SHP77 treated with DMSO at 0.1 percent for 48 hours (cell line): ENCODE measurements at regions not wholly inside any gene's neighbourhood (a gene's known extent, or its start where the extent isn't known, plus 50 kb on each side); places are given as distances from the start of the nearest gene placed in this dataset.
"Not testable (repeated sequence)": the region's sequence is repeated elsewhere in the genome, so short reads cannot be mapped to it uniquely, and the experiment has no call there.

Experiments used
- DNase-seq: peaks from one replicate; lab custom pipeline; 2025; lab: John Stamatoyannopoulos, UW

- DNase-seq = no peak
Observed at GRCh38 chr7:9711259-9711918, 1262.3 kb upstream of the PHF14 start.

DNA sequence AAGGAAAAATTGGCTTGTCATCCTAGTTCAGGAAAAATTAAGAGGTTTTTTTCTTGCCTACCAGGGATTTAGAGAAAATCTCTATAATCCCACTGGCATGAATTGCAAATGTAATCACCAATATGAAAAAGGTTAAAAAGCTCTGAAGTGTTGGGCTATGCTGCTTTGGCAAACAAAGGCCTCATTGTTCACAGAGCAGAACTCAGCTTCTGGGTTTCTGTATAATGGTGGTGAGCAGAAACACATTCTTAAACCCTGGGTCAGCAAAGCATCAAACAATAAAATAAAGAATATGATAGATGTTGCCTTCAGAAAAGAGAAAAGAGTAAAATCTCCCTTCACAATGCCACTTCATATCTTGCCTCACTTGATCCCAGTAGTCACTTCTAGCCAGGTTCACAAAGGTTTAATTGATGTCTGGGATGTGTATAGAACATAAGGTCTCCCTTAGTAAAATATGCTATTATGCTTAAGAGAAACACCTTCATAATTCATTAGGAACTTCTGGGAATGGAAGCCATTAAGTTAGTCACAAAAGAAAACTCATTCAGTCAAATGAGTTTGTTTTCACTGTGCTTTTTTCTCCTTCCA, 1255.5 kb upstream of the PHF14 start:
- no peak for DNase-seq

DNA sequence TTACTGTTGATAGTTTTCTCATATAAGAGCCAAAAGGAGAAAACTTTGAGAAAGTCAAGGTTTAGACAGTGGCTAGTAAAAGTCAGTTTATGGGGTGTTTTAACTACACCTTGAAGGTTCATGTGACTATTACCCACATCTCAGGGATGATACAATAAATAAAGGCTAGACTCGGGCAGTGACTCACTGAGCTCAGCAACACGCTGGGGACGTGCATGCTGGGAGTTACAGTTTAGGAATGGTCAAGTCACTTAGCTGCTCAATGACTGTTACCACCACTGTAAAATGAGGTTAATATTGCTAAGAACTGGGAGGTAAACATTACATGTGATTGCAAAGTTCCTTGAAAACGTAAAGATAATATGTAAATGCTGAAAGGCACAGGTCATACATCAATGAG, 1254.4 kb upstream of the PHF14 start:
- no peak for DNase-seq

- DNase-seq = no peak
Observed at GRCh38 chr7:9719721-9720120, 1254.0 kb upstream of the PHF14 start.

DNA sequence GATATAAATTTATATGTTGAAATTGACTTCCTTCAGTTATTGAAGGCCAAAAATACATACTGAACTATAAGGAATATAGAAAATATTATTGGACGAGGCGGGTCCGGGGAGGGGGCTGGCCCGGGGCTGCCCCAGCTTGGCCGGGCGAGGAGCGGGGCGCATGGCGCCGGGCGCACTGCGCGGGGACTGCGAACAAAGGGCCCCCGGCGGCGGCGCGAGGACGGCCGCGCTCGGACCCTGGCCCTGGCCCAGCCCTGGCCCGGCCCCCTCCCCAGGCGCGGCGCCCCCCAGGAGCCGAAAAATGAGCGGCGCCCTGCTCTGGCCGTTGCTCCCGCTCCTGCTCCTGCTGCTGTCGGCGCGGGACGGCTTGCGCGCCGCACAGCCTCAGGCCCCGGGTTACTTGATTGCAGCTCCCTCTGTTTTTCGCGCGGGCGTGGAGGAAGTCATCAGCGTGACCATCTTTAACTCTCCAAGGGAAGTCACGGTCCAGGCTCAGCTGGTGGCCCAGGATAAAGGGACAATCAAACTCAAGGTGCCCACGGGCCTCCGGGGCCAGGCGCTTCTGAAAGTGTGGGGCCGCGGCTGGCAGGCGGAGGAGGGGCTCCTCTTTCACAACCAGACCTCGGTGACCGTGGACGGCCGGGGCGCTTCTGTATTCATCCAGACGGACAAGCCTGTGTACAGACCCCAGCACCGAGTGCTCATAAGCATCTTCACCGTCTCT, 1247.6 kb upstream of the PHF14 start:
- DNase-seq = not testable (repeated sequence)

GRCh38 chr7:9726811-9727210, 1246.9 kb upstream of the PHF14 start:
- DNase-seq = not testable (repeated sequence)

- not testable (repeated sequence) for DNase-seq
Observed at GRCh38 chr7:9727467-9727869, 1246.2 kb upstream of the PHF14 start.

DNA sequence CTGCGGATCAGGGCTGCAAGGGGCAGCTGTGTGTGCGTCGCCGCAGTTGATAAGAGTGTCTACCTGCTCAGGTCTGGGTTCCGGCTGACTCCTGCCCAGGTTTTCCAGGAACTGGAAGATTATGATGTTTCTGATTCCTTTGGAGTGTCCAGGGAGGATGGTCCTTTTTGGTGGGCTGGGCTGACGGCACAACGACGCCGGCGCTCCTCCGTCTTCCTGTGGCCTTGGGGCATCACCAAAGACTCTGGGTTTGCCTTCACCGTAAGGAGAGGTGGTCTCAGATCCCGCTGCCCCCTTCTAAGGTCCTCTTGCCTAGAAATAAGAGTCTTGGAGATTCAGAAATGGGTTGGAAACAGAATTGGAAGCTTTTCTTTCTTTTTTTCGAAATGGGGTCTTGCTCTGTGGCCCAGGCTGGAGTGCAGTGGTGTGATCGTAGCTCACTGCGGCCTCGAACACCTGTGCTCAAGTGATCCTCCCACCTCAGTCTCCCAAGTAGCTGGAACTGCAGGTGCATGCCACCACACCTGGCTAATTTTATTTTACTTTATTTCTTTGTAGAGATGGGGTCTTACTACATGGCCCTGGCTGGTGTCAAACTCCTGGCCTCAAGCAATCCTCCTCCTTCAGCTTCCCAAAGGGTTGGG, 1245.5 kb upstream of the PHF14 start:
- DNase-seq = not testable (repeated sequence)

DNA sequence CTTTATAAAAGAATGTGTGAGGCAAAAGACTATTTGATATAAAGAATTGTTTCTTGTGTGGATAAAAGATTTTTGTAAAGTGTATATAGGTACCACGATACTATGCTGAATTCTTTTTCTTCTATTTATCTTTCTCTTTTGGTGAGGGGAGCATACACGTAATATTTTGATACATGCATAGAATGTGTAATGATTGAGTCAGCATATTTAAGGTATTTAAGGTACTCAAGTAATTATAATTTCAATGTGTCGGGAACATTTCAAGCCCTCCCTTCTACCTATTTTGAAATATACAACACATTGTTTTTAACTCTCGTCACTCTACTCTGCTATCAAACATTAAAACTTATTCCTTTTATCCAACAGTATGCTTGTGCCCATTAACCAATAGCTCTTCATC, 1221.6 kb upstream of the PHF14 start:
- DNase-seq = no peak

- no peak for DNase-seq
Observed at GRCh38 chr7:9761224-9761623, 1212.4 kb upstream of the PHF14 start.

GRCh38 chr7:9776900-9777299, 1196.8 kb upstream of the PHF14 start:
- no peak for DNase-seq

GRCh38 chr7:9778367-9778766, 1195.3 kb upstream of the PHF14 start:
- no peak for DNase-seq

- DNase-seq = no peak
Observed at GRCh38 chr7:9781710-9782109, 1192.0 kb upstream of the PHF14 start.

GRCh38 chr7:9782275-9782674, 1191.4 kb upstream of the PHF14 start:
- no peak for DNase-seq

DNA sequence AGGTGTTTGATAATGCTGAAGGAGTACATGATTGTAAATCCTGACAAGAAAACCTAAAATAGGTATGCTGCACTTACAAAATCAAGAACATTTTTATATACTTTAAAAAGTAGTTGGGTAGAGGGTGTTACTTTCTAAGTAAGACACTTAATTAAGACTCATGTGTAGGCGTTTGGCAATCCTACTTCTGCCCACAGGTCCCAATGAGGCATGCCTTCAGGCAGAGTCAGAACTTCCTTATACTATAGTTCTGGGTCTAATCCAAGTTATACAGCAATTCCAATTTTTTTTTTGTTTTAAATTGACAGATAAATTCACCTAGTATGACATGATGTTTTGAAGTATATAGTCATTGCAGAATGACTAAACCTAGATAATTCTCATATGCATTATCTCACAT, 1188.5 kb upstream of the PHF14 start:
- DNase-seq = no peak

GRCh38 chr7:9796241-9796640, 1177.4 kb upstream of the PHF14 start:
- no peak for DNase-seq

DNA sequence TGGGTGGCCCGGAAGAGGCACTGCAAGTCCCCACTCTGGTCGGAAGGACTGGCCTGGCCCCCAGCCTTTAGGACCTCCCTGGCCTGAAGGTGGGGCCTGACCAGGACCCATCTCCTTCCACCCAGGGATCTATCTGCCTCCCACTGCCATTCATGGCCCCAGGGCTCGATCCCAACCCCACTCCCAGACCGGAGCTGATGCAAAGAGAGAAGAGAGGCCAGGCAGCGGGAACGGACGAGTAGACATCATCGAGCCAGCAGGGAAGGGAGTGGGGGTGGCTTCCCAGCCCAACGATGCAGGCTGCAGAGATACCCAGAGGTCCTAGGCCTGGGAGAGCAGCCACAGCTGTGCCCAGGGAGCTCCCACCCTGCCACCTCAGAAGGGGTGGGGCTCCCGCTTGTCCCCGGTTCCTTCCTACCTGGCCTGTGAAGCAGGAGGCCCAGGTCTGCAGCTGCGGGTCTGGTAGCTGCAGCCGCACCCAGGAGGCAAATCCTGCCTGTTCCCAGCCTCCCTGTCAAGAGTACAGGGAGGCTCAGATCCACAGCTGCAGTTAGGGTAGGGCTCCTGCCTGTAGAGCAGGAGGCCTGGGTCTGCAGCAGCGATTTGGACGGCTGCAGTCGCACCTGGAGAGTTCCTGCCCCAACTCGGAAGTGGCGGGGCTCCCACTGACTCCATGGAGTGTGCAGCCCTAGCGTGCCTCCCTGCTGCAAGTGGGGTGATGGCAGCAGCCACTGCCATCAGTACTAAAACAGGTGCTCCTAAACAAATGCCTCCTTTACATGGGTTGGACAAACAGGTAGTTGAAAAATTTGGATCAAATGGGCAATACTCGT, 1151.0 kb upstream of the PHF14 start:
- DNase-seq = no peak

- no peak for DNase-seq
Observed at GRCh38 chr7:9835199-9835598, 1138.5 kb upstream of the PHF14 start.

DNA sequence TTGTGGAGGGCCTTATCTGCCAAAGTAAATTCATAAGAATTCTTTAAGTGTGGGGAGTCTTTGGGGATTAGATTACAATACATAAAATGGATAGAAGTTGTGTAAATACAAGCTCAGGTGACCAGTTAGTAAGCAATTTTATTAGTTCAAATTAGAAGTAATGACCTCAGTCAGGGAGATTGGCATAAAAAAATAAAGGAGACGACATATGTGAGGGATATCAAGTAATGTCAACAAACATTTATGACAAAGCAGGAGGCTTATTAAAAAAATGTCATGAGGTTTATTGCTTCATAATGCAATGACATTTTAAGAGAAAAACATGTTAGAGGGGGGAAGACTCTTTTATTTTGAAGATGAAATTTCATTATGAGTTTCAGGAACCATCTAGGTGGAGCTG, 1137.0 kb upstream of the PHF14 start:
- DNase-seq = no peak

DNA sequence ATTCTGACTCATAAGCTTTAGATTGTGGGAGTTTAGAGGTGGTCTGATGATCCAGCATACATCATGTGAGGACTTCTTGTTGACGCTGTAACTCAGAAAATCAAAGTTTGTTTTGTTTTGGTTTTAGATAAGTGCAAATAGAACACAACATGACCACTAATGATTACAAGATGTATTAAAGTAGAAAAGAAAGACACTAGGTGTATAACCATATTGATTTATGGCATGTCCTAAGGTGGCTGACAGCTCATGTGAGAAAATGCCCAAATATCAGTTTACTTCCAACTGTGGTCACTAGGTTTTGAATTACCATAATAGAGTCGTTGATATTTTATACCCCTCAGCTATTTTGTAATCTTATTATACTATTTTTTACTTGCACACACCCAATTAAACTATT, 1131.4 kb upstream of the PHF14 start:
- DNase-seq = no peak

- no peak for DNase-seq
Observed at GRCh38 chr7:9846902-9847301, 1126.8 kb upstream of the PHF14 start.

- no peak for DNase-seq
Observed at GRCh38 chr7:9854605-9855004, 1119.1 kb upstream of the PHF14 start.
